ENCODE measurements at regions not wholly inside any gene's neighbourhood (a gene's known extent, or its start where the extent isn't known, plus 50 kb on each side); places are given as distances from the start of the nearest gene placed in this dataset.

- Histone ChIP-seq H3K9me3 (no peaks in the 10 kb centered on the region), H3K27ac (no peak overlapping the region), H3K36me3 (no peaks in the 10 kb centered on the region), H3K4me3 (no peak overlapping the region), H3K27me3 (ENCODE audit: low read depth) (no peaks in the 10 kb centered on the region), H3K4me1 (peaks cover 19% of the 10 kb centered on the region)
- ATAC-seq (no peak), DNase-seq (no peak)
- TF ChIP-seq CTCF (IDR thresholded peaks at IDR 0.05) = no peak
- intact Hi-C loops (cut with DNase I) = no loop called here
Measured at GRCh38 chr1:182263706-182264105, 127.9 kb downstream of the GLUL start.

GRCh38 chr1:182262425-182262824 lies 129.2 kb downstream of the GLUL start:
- ATAC-seq (no peak), DNase-seq (no peak)
- Histone ChIP-seq H3K27me3 (ENCODE audit: low read depth) (no peaks in the 10 kb centered on the region), H3K4me1 (peaks cover 24% of the 10 kb centered on the region), H3K4me3 (no peak overlapping the region), H3K27ac (no peak overlapping the region), H3K9me3 (no peaks in the 10 kb centered on the region), H3K36me3 (no peaks in the 10 kb centered on the region)
- intact Hi-C loops (cut with DNase I) = no loop called here
- TF ChIP-seq CTCF (IDR thresholded peaks at IDR 0.05) = no peak

- no peaks in the 10 kb centered on the region for H3K36me3 ChIP-seq
- DNase-seq (no peak), ATAC-seq (no peak)
- H3K4me3 ChIP-seq = no peak overlapping the region
- peaks cover 24% of the 10 kb centered on the region for H3K4me1 ChIP-seq
- H3K27me3 ChIP-seq (ENCODE audit: low read depth) = no peaks in the 10 kb centered on the region
- no peaks in the 10 kb centered on the region for H3K9me3 ChIP-seq
- TF ChIP-seq CTCF (IDR thresholded peaks at IDR 0.05) = no peak
- no peak overlapping the region for H3K27ac ChIP-seq
- intact Hi-C loops (cut with DNase I) = no loop called here
Measured at GRCh38 chr1:182261655-182262054, 129.9 kb downstream of the GLUL start.

- H3K27me3 ChIP-seq (ENCODE audit: low read depth) = no peaks in the 10 kb centered on the region
- no peaks in the 10 kb centered on the region for H3K9me3 ChIP-seq
- no peak for ATAC-seq
- no peak overlapping the region for H3K27ac ChIP-seq
- intact Hi-C loops (cut with DNase I) = no loop called here
- peaks cover 24% of the 10 kb centered on the region for H3K4me1 ChIP-seq
- no peaks in the 10 kb centered on the region for H3K36me3 ChIP-seq
- DNase-seq = no peak
- TF ChIP-seq CTCF (IDR thresholded peaks at IDR 0.05) = no peak
- no peak overlapping the region for H3K4me3 ChIP-seq
Measured at GRCh38 chr1:182260516-182260915, 131.1 kb downstream of the GLUL start.

- no peak for TF ChIP-seq CTCF (IDR thresholded peaks at IDR 0.05)
- no peak overlapping the region for H3K4me3 ChIP-seq
- no peaks in the 10 kb centered on the region for H3K9me3 ChIP-seq
- ATAC-seq (no peak), DNase-seq (no peak)
- intact Hi-C loops (cut with DNase I) = no loop called here
- H3K4me1 ChIP-seq = peaks cover 24% of the 10 kb centered on the region
- H3K27me3 ChIP-seq (ENCODE audit: low read depth) = no peaks in the 10 kb centered on the region
- peak overlapping the region; percentile 57 for H3K27ac ChIP-seq
- no peaks in the 10 kb centered on the region for H3K36me3 ChIP-seq
Measured at GRCh38 chr1:182259968-182260367, 131.6 kb downstream of the GLUL start.
